NOMO-1 treated with dmso at 0.1 percent for 144 hours (cell line): ENCODE measurements at regions not wholly inside any gene's neighbourhood (a gene's known extent, or its start where the extent isn't known, plus 50 kb on each side); places are given as distances from the start of the nearest gene placed in this dataset.
A peak's percentile ranks its signal among the peaks of the same experiment; 100 is the strongest.
"Not testable (repeated sequence)": the region's sequence is repeated elsewhere in the genome, so short reads cannot be mapped to it uniquely, and the experiment has no call there.

ENCODE experiments used
- DNase-seq: peaks from one replicate; lab custom pipeline; 2025; ENCODE audit not compliant: unreplicated experiment; lab: John Stamatoyannopoulos, UW

- no peak for DNase-seq
These were observed 179.0 kb downstream of the BCAS1 start for GRCh38 chr20:53891306-53891894.

- no peak for DNase-seq
These were observed 179.7 kb downstream of the BCAS1 start for GRCh38 chr20:53890443-53891305.

GRCh38 chr20:53889411-53890148 is 180.8 kb downstream of the BCAS1 start:
- DNase-seq = no peak

- DNase-seq = no peak
These were observed 181.4 kb downstream of the BCAS1 start for GRCh38 chr20:53888951-53889350.

- DNase-seq = no peak
These were observed 181.9 kb downstream of the BCAS1 start for GRCh38 chr20:53888510-53888909.

- no peak for DNase-seq
These were observed 182.4 kb downstream of the BCAS1 start for GRCh38 chr20:53887973-53888372.

GRCh38 chr20:53884859-53885541 is 185.4 kb downstream of the BCAS1 start:
- no peak for DNase-seq

- no peak for DNase-seq
These were observed 187.1 kb downstream of the BCAS1 start for GRCh38 chr20:53883098-53883911.

GRCh38 chr20:53882438-53882986 is 187.9 kb downstream of the BCAS1 start:
- DNase-seq = not testable (repeated sequence)

GRCh38 chr20:53881362-53881761 is 189.0 kb downstream of the BCAS1 start:
- DNase-seq = no peak

- no peak for DNase-seq
These were observed 190.2 kb downstream of the BCAS1 start for GRCh38 chr20:53880108-53880641.

- no peak for DNase-seq
These were observed 191.2 kb downstream of the BCAS1 start for GRCh38 chr20:53879048-53879684.

- DNase-seq = no peak
These were observed 191.9 kb downstream of the BCAS1 start for GRCh38 chr20:53878262-53879047.

- no peak for DNase-seq
These were observed 193.4 kb downstream of the BCAS1 start for GRCh38 chr20:53876956-53877355.

GRCh38 chr20:53876470-53876869 is 193.9 kb downstream of the BCAS1 start:
- no peak for DNase-seq

- DNase-seq = peak; percentile 89
These were observed 194.9 kb downstream of the BCAS1 start for GRCh38 chr20:53875452-53875851.

- DNase-seq = no peak
These were observed 195.7 kb downstream of the BCAS1 start for GRCh38 chr20:53874706-53875105.

- DNase-seq = no peak
These were observed 196.3 kb downstream of the BCAS1 start for GRCh38 chr20:53874104-53874503.

GRCh38 chr20:53873230-53873604 is 197.2 kb downstream of the BCAS1 start:
- no peak for DNase-seq
